ENCODE measurements at regions not wholly inside any gene's neighbourhood (a gene's known extent, or its start where the extent isn't known, plus 50 kb on each side); places are given as distances from the start of the nearest gene placed in this dataset.
"Not testable (repeated sequence)": the region's sequence is repeated elsewhere in the genome, so short reads cannot be mapped to it uniquely, and the experiment has no call there.

DNA sequence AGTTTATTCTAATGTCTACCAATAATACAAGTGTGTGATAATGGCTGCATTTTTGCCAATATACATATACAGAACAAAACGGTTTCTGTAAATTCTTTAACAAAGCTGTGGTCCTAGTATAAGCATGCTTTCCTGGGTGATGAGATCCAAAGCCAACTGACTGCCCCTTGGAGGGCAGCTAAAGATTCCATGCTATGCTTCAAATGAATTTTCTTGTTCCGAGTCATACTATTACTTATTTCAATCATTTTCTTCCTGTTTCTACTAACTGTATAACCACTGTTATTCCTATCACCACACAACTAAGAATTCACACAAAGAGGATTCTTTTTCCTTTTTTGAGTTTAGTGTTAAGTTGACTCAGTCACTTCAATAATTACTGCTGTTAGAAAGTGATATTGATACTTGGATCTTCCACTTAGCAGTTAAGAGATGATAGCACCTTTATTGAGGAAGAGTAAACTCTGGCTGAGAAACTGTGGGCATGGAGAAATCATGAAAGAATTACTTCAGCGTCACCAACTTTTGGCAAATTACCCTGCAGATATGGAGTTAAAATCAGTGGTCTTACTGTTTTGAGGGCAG lies 197.5 kb downstream of the ARL4A start:
- no peak for DNase-seq (ENCODE audit: low spot score)

DNA sequence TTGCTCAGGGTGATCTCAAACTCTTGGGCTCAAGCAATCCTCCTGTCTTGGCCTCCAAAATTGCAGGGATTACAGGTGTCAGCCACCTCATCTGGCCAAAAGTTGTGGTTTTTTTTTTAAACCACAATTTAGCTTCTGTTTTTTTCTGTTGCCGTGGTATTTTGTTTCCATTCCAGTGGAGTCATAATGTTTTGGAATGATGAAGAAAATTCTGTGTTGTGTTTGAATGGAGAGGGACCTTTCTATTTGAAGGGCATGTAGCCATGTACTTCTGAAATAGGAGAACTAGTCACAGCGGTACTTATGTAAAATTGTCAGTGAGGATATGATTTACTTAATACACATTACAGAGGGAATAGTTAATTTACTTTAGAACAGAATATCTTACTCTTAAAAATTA lies 201.3 kb downstream of the ARL4A start:
- no peak for DNase-seq (ENCODE audit: low spot score)

DNA sequence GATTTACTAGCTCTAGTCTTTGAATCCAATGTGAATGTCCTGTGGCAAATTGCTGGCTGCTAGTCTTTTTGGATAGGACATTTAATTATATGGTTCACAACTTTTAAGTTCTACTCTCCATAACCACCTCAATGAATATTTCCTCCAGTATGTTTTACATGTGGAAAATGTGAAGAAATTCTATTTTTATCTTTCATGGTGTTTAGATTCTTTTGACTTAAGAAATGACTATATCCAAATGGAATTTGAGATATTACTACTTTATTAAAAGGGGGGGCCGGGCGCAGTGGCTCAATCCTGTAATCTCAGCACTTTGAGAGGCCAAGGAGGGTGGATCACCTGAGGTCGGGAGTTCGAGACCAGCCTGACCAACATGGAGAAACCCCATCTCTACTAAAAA lies 202.0 kb downstream of the ARL4A start:
- no peak for DNase-seq (ENCODE audit: low spot score)

DNA sequence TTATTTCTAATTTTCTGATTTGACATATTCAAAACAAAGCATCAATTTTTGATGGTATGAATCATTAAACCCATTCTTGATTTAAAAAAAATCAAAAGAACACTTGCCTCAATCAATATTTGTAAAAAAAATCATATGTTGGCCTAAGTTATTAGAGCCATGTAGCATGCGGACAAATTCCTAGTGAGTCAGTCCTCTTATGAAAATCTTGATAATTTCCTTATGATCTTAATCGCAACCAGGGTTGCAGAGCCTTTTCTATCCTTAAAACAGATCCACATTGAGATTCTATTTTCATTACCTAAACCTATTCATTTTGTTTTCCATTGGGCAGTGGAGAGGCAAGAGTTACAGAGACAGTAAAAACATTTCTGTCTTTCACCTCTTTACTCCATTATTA lies 203.2 kb downstream of the ARL4A start:
- no peak for DNase-seq (ENCODE audit: low spot score)

DNA sequence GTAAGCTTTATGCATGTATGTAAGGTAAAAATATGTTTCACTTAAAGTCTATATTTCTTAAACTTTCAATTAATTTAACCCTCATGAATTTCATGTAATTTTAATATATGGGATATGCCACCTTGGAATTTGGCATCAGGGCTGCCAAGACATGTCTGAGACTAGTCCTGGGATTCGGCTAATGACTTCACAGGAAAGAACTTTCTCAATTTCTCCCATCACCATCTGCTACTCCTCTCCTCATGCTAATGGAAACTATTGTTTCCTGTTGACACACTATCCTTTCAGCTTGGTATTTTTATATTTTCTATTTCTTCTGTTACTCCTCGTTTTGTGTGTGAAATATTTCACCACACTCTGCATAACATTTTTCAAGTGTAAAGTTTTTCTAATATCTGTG lies 205.9 kb downstream of the ARL4A start:
- DNase-seq (ENCODE audit: low spot score), result no peak

DNA sequence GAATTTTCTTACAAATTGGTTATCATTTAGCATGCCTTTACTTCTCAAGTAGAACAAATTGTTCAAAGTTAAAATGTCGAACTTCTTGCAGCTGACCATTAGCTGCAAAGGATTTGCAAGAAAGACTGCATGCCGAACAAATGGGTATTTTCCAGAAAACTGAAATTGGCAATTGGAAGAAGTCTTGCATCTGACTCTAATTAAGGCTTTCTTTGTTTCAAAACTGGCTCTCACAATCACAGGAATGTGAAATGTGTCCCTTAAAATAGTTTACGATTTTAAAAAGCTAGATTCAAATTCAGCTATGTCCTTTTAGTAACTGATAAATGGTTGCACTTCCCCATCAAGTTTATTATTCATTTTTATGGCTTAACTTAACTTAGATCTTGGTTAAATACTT lies 207.9 kb downstream of the ARL4A start:
- no peak for DNase-seq (ENCODE audit: low spot score)

DNA sequence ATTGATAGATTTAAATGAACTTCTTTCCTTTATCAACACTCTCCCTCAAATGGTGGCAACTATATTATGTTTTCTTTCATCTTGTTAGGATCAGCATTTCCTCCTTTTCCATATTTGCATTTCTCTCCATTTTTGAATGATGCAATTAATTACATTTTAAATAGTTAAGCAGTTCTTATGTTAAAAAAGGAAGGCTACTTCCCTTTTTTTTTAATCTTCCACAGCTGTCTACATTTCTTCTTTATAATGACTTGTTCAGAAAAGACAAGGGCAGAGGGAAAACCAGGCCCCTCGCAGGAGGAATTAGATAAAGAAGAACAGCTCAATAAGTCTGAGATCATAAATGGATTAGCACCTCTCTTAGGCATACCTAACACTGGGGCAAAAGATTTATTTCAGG lies 208.9 kb downstream of the ARL4A start:
- DNase-seq (ENCODE audit: low spot score), result no peak

DNA sequence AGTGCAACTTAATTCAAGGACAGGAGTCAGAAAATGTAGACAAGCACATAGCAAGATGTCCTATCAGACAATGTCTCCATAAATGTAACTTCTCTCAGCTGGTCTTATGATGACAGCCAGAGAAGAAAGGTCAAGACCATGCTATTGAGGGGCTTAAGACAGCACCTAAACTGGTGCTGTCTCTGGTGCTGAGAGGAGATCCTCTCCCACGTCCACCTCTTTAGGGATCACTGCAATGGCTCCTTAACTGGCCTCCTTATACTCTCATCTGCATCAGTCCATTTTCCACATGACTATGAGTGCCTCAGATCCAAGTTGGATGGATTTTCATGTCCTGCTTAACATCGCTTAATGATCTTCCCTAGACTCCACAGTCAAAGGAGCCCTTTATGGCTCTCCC lies 210.6 kb downstream of the ARL4A start:
- no peak for DNase-seq (ENCODE audit: low spot score)

DNA sequence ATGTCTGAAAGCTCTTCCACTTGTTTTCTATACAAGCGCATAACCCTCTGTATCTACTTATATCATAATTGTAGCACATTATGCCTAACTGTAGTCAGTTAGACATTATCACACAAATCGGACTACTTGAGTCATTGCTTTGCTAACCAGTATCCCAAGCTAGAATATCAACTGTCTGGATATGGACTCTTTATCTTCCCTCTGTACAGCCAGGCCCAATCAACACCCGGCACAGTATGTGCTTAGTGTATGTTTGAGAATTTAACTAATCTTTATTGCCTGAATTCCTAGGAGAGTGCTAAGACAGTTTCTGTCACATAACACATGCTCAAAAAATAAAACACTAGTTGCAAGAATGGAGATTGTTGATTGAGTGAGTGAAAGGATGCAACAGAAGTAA lies 211.2 kb downstream of the ARL4A start:
- no peak for DNase-seq (ENCODE audit: low spot score)

DNA sequence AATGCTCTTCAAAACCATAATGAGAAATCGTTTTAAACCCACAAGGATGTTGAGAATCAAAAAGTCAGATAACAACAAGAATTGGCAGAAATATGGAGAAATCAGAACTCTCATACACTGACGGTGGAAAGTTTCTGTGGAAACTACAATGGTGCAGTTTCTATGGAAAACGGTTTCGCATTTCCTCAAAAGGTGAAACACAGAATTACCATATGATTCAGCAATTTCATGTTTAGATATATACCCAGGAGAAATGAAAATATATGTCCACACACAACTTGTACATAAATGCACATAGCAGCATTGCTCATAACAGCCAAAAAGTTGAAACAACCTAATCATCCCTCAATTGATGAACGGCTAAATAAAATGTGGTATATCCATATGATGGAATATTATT lies 218.2 kb downstream of the ARL4A start:
- DNase-seq (ENCODE audit: low spot score), result no peak

DNA sequence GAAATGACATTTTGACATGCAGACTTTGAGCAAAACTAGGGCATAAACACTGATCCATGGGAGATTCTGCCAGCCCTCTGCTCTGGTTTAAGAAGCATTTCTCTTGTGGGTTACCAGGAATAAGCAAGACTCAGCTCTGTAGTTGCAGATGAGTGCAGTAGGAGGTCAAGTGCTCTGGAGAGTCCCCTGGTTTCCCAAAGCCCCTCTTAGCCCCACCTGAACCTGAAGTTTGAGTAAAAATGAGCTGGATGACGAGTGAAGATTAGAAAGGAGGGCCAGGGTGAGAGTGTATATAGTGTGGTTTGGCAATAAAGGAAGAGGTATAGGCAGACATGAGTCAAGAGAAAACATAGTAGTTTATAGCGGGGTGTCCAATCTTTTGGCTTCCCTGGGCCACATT lies 220.3 kb downstream of the ARL4A start:
- DNase-seq (ENCODE audit: low spot score), result no peak

DNA sequence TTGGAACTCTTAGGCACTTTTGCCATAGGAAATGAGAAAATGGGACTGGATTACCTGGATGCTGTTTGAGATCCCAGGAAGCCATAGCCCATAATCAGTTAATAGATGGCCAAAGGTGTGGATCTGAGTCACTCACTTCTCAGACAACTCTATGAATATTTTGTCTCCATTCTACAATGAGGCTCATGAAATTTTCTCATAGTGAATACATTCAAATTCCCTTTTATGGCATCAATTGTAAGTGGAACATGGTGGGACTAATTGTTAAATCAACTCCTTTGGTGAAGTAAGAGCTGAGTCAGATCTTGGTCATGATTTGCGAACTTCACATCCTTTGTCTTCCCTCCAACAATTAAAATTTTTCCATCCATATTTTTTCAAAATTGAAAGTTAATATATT lies 222.1 kb downstream of the ARL4A start:
- no peak for DNase-seq (ENCODE audit: low spot score)

DNA sequence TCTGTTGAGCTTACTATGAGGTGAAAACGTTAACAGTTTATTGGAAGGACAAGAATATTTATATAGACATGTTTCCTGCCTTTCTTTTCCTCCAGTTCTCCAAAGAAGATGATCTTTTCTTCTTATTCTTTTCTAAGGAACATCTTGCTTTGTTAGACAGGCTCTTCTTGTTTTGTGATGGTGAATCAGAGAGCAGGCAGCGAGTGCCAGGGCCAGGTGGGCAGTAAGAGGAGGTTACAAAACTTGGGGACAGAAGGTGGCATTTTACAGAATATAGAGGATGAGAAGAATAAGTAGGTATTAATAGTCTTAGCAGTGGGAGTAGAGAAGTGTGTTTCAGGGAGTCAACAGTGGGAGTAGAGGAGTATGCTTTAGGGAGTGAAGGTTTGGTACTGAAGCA lies 223.6 kb downstream of the ARL4A start:
- no peak for DNase-seq (ENCODE audit: low spot score)

DNA sequence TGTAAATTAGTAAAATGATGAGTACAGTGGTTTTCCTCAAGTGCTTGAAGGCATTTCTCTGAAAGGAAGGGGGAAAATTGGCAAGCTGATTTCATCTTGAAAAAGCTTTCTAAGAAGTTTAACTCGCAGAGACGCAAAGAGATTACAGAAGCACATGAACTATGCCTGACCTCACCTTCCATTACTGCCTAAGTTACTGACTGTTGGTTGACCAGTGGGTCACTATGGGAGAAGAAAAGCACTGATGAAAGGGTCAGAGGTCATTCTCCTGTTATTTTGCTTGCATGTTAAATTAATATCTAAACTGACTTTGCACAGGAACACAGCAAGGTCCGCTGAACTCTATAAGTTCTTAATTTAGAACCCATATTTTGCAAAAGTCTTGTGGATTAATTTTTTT lies 225.6 kb downstream of the ARL4A start:
- DNase-seq (ENCODE audit: low spot score), result no peak

DNA sequence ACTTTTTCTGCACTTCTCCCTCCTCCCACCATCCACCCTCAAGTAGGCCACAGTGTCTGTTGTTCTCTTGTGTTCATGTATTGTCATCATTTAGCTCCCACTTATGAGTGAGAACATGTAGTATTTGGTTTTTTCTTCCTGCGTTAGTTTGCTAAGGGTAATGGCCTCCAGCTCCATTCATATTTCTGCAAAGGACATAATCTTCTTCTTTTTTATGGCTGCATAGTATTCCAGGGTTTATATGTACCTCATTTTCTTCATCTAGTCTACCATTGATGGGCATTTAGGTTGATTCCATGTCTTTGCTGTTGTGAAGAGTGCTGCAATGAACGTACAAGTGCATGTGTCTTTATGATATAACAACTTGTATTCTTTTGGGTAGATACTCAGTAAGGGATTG lies 230.4 kb downstream of the ARL4A start:
- DNase-seq (ENCODE audit: low spot score), result no peak

DNA sequence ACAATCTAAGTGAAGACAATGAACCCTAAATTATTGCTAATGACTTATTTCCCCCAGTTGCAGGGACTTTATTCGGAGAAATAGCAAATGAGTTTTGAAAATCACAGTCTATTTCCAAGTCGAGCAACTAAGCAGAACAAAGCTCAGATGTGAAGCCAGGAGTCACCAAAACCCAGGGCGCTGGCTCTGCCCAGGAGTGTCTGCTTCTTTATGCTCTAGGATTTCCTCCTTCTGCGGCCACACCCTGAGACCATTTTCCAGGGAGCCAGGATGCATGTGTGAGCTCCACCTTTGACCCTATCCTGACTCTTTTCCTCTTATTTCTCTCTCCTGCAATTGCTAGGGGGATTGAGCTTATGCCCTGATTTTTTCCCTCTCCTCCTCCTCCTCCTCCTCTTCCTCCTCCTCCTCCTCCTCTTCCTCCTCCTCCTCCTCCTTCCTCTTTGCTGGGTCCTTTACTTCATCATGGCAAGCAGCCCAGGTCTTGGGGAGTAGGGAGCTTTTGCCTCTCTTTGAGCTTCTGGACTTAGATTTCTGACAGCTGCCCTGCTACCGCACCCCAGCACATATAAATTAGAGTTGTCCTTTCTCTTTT lies 234.4 kb downstream of the ARL4A start:
- no peak for DNase-seq (ENCODE audit: low spot score)

DNA sequence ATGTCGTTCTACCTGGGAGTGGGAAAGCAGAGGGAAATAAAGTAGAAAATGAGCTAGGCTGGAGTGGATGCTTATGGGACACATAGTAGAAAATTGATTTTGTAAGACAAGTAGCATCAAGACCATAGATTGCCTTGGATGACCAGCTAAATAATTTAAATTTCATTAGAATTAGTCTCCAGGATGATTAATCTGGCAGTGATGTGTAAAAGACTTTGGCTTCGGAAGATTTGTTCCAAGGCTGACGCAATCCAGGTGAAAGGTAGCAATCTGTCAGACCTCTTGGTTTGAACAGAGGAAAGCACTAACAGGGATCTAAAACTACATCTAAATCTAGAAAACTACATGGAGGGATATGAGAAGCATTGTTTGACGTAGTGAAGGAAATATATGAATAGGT lies 236.5 kb downstream of the ARL4A start:
- no peak for DNase-seq (ENCODE audit: low spot score)

DNA sequence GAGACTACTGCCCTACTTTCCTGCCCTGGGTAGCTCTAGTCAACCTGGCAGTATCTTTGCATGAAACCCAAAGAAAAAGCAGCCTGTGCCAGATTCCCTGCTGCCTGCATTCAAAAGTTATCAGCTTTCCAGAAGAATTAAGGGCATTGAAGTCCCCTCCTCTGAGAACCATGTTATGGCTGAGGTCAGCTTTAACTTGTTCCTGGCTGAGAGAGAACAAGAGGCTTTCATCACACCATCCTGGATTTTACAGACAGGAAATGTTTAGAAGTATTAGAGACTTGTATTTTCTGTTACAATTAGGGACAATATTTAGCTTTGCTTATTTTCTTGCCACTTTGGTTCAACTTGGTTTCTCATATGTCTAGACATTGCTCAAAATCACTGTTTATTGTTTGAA lies 238.8 kb downstream of the ARL4A start:
- DNase-seq (ENCODE audit: low spot score), result no peak

DNA sequence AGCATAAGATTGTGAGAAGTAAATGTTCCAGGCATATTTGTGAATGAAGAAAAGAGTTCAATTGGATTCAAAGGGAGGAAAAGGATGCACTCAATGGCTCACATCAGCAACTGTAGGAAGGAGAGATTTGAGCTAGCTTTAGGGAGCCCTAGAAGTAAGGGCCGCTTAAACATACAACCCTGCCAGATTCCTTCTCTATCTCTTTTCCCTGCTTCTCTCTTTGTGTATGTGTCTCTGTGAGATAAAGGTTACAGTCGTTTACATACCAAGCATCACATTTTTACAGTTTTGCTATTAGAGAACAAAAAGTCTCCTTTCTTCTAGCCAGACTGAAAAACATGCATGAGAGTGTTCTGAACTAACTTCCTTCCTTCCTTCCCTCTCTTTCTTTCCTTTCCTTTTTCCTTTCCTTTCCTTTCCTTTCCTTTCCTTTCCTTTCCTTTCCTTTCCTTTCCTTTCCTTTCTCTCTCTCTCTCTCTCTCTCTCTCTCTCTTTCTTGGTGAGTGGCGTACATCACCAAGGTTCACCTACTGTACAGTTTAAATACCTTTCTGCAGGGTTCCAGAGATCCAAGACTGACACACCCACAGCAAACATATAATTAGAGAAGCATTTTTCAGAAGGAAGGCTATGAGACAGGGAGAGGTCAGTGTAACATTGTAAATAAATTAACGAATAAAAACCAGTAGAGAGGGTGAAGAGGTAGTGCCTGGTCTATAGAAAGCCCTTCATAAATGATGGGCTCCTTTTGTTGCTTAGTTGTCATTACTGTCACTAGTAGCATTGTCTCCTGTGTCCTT lies 240.4 kb downstream of the ARL4A start:
- no peak for DNase-seq (ENCODE audit: low spot score)

DNA sequence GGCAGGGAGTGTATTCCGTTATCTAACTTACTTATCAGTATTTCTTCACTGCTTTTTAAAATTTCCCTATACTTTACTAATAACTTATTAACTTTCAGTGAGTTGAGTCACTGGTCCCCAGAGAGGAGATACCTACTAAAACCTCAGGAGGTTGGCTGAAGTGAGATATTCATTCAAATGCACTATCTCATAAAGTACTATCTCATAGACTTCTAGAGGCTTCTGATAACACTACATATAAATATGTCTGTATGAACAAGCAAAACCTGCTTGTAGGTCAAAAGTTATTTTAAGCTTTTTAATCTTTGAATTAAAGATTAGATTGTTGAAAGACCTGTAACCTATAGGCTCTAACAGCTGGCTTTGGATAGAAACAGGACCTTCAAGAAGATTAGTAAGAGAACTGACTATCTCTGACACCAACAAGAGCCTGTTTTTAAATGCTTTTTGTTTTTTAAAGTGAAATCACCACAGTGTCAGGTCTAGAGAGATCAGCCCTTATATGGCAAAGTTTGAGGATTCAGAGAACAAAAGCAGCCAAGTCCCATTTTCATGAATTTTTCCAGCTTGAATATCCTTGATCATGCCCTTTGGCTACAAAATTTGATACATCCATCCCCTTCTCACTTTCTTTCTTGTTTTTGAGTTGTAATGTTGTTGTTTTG lies 242.2 kb downstream of the ARL4A start:
- DNase-seq (ENCODE audit: low spot score), result no peak

DNA sequence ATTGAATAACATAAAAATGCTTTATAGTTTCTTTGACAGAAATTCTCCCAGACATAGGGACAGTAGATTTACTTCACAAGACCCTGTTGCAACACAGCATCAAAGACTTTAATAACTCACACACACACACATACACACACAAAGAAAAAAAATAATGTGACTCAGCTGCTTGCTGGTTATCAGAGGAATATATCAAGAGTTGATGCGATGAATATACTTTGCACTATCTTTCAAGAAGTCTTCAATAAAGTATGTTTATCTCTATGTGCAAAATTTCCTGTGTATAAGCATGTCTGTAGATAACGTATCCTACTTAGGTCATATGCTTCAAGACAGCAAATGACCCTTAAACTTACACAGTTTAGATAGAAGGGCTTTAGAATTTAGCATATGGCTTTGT lies 243.1 kb downstream of the ARL4A start:
- DNase-seq (ENCODE audit: low spot score), result no peak

DNA sequence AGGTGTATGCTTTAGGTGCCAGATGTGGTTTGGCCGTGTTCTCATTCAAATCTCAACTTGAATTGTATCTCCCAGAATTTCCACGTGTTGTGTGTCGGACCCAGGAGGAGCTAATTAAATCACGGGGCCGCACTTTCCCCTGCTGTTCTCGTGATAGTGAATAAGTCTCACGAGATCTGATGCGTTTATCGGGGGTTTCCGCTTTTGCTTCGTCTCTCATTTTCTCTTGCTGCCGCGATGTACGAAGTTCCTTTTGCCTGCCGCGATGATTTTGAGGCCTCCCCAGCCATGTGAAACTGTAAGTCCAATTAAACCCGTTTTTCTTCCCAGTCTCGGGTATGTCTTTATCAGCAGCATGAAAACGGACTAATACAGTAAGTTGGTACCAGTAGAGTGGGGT lies 244.0 kb downstream of the ARL4A start:
- not testable (repeated sequence) for DNase-seq (ENCODE audit: low spot score)

DNA sequence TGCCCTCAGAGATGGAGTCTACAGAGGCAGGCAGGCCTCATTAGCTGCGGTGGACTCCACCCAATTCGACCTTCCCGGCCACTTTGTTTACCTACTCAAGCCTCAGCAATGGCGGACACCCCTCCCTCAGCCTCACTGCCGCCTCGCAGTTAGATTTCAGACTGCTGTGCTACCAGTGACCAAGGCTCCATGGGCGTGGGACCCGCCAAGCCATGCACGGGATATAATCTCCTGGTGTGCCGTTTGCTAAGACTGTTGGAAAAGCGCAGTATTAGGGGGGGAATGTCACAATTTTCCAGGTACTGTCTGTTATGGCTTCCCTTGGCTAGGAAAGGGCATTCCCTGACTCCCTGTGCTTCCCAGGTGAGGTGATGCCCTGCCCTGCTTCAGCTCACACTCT lies 252.3 kb downstream of the ARL4A start:
- no peak for DNase-seq (ENCODE audit: low spot score)
